22Rv1 (cell line): ENCODE measurements at regions not wholly inside any gene's neighbourhood (a gene's known extent, or its start where the extent isn't known, plus 50 kb on each side); places are given as distances from the start of the nearest gene placed in this dataset.

Source experiments
- ZFX ChIP-seq: fragments of 450-650 bp; IDR thresholded peaks from 2 replicates; pipeline ENCODE4 v1.6.1; 2017; ENCODE audit warnings: antibody characterized with exemption, borderline replicate concordance
- TF ChIP-seq, protein P1 (sequence below): fragments of 450-650 bp; IDR thresholded peaks from 2 replicates; pipeline ENCODE4 v1.5.1; 2017; ENCODE audit warnings: mild to moderate bottlenecking

DNA sequence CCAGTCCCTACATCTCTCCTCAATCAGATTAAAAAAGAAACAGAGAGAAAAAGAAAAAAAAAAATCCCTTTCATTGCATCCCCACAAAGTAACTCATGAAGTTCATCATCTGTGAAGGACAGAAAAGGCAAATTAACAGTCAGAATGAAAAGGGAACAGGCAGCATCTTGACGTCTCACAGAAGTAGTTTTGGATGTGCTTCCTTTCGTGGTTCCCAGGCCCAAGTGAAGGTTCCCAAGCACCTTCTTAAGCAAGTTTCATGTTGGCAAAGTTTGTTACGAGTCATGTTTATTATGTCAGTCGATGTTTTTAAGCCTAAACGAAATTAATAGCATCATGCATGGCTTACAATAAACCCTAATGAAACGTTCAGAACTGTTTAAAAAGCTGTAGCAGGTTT, 475.2 kb downstream of the SETD4 start:
- TF ChIP-seq, protein P1, sequence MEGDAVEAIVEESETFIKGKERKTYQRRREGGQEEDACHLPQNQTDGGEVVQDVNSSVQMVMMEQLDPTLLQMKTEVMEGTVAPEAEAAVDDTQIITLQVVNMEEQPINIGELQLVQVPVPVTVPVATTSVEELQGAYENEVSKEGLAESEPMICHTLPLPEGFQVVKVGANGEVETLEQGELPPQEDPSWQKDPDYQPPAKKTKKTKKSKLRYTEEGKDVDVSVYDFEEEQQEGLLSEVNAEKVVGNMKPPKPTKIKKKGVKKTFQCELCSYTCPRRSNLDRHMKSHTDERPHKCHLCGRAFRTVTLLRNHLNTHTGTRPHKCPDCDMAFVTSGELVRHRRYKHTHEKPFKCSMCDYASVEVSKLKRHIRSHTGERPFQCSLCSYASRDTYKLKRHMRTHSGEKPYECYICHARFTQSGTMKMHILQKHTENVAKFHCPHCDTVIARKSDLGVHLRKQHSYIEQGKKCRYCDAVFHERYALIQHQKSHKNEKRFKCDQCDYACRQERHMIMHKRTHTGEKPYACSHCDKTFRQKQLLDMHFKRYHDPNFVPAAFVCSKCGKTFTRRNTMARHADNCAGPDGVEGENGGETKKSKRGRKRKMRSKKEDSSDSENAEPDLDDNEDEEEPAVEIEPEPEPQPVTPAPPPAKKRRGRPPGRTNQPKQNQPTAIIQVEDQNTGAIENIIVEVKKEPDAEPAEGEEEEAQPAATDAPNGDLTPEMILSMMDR: no peak
- TF ChIP-seq ZFX: no peak
